LNCaP clone FGC (cell line): ENCODE measurements at regions not wholly inside any gene's neighbourhood (a gene's known extent, or its start where the extent isn't known, plus 50 kb on each side); places are given as distances from the start of the nearest gene placed in this dataset.
"Not testable (repeated sequence)": the region's sequence is repeated elsewhere in the genome, so short reads cannot be mapped to it uniquely, and the experiment has no call there.

Experiments used
- DNase-seq: peaks from one replicate; pipeline ENCODE4 v3.0.0-alpha.2; 2011; ENCODE audit warnings: low read depth
- H3K4me3 ChIP-seq: 2 replicates; pipeline ENCODE4 v1.5.1; 2011; ENCODE audit warnings: mild to moderate bottlenecking, low read depth, low read length, control low read depth
- TF ChIP-seq, protein P1 (sequence below): IDR thresholded peaks from 2 replicates; pipeline ENCODE4 v1.5.1; 2012; ENCODE audit warnings: mild to moderate bottlenecking; ENCODE audit not compliant: control insufficient read depth, insufficient read depth; ENCODE audit errors: extremely low read depth

DNA sequence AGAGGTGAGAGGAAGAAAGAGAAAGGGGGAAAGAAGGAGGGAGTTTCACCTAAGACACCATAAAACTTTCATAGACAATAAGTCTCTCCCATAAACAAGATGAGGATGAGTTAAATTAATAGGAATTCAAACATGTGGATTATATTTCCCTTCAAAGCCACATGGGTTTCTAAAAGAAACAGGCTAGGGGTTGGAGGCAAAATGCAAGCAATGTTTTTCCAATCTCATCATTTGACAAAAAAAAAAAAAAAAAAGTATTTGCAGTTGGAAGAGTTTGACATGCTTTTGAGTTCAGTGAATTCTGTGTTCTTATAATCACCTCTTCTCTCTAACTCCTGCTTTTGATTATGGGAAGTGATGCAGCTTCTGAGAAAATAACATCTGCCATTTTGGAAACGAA lies 186.1 kb upstream of the ADRA1D start:
- TF ChIP-seq, protein P1, sequence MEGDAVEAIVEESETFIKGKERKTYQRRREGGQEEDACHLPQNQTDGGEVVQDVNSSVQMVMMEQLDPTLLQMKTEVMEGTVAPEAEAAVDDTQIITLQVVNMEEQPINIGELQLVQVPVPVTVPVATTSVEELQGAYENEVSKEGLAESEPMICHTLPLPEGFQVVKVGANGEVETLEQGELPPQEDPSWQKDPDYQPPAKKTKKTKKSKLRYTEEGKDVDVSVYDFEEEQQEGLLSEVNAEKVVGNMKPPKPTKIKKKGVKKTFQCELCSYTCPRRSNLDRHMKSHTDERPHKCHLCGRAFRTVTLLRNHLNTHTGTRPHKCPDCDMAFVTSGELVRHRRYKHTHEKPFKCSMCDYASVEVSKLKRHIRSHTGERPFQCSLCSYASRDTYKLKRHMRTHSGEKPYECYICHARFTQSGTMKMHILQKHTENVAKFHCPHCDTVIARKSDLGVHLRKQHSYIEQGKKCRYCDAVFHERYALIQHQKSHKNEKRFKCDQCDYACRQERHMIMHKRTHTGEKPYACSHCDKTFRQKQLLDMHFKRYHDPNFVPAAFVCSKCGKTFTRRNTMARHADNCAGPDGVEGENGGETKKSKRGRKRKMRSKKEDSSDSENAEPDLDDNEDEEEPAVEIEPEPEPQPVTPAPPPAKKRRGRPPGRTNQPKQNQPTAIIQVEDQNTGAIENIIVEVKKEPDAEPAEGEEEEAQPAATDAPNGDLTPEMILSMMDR = no peak
- DNase-seq = no peak
- no peak overlapping the region for H3K4me3 ChIP-seq

DNA sequence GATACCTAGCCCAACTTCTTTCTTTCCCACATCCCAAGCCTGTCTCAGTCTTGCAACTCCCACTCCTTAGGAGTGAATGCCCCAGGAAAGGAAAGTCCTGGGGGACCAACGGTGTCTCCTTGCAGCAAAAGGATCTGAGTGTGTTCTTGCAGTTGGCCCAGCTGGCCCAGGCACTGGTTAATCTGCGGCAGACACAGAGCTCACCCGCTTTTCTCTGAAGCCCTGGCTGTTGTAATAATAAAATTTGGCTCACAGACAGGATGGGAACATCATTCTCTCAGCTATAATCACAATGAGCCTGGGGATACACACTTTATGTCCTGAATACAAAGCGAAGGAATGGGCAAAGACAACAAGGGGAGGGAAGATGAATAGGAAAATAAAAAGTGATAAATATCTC lies 185.6 kb upstream of the ADRA1D start:
- no peak for DNase-seq
- TF ChIP-seq, protein P1 = no peak

DNA sequence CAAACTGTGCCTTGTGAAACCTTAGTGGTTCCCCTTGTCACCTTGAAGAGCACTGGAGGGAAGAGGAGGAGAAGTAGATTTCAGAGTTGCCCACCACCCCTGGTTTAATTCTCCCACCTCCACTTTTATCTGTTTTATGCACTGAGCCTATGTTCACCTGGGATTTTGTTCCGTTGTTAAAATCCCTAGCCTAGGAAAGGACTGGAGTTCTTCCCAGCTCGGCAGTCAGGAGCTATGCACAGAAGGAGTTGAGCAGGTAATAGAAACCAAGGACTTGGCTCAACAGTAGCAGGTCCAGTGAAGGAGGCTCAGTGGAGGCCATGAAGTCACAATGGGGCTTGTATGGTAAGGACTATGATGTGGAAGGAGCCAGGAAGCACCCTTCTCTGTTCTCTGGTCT lies 182.4 kb upstream of the ADRA1D start:
- H3K4me3 ChIP-seq = no peak overlapping the region
- DNase-seq = no peak
- TF ChIP-seq, protein P1 = no peak

More for the DNA sequence above, 185.6 kb upstream of the ADRA1D start:
- H3K4me3 ChIP-seq = no peak overlapping the region

DNA sequence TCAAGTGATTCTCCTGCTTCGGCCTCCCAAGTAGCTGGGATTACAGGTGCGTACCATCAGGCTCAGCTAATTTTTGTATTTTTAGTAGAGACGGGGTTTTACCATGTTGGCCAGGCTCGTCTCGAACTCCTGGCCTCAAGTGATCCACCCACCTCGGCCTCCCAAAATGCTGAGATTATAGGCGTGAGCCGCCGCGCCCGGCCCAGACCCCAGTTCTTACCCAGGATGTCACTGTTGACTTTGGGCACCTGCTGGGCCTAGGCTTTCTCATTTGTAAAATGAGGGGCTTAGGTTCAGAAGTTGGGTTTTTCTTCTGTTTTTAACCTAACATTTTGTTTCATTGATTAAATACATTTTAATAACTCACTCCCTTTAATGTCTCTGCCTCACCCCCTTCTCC lies 181.7 kb upstream of the ADRA1D start:
- not testable (repeated sequence) for DNase-seq

DNA sequence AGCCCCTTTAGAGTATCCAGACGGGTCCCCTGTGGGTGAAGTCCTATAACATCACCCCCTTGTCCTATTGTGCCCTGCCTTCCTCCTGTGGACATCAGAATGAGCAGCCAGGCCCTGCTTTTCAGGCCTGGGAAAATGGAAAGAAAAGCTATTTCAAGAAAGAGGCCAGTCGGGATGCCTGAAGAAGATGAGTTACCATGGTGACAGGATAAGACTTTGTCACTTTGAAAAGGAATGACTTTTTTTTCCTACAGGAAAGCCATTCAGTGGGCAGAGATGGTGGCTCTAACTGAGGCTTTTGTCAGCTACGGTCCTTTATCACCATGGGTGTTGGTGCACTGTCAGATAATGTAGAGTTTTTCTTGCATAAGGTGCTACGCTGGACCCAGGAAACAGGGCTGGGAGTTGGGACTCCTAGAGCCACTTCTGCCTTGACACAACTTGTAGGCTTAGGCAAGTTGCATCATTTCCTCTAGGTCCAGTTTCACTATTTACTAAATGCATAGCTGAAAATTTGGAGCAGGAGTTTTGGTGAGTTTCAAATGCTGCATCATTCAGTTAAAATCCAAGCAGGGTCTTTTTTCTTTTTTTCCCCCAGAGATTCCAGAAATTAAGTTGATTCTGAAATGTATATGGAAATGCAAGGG lies 179.0 kb upstream of the ADRA1D start:
- TF ChIP-seq, protein P1 = no peak

More for the DNA sequence above, 181.7 kb upstream of the ADRA1D start:
- not testable (repeated sequence) for H3K4me3 ChIP-seq

DNA sequence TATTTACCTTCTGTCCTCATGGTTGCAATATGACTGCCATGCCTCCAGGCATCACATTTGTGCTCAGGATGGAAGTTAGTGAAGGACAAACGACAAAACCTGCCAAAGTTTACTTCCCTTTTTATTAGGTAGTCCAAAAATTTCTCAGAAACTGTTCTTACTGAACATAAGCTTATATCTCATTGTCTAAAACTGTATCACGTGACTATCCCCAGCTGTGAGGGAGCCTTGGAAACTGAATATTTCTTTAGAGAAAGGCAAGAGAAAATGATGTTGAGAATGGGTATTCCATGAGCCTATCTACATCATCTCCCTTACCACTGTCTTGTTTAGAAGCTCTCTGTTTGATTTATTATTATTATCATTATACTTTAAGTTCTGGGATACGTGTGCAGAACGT lies 169.1 kb upstream of the ADRA1D start:
- H3K4me3 ChIP-seq = no peak overlapping the region
- no peak for DNase-seq
- TF ChIP-seq, protein P1 = no peak

More for the DNA sequence above, 179.0 kb upstream of the ADRA1D start:
- H3K4me3 ChIP-seq = no peak overlapping the region
- no peak for DNase-seq

DNA sequence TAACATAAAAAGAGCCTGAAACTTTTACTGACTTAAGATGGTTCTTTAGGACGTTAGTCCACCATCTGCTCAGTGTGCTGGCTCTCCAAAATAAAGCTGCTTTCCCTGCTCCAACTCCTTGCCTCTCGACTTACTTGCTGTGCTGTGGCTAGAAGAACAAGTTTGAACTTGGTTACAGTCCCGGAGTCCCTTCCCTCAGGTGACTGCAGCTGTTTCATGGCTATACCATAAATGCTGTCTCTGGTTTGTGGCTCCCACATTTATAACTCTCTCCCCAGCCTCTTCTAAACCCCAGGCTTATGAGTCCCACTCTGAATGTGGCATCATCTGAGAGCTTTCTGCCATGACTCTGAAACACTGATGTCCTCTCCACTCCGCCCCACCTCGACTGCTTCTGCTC lies 166.2 kb upstream of the ADRA1D start:
- TF ChIP-seq, protein P1 = no peak
- DNase-seq = no peak
- H3K4me3 ChIP-seq = no peak overlapping the region
